ENCODE measurements at regions not wholly inside any gene's neighbourhood (a gene's known extent, or its start where the extent isn't known, plus 50 kb on each side); places are given as distances from the start of the nearest gene placed in this dataset.

GRCh38 chr1:70892930-70893329, 154.7 kb downstream of the PTGER3 start:
- DNase-seq (ENCODE audit: low spot score), result no peak

GRCh38 chr1:70893381-70893780, 154.2 kb downstream of the PTGER3 start:
- DNase-seq (ENCODE audit: low spot score), result no peak

- no peak for DNase-seq (ENCODE audit: low spot score)
Measured at GRCh38 chr1:70895531-70895930, 152.1 kb downstream of the PTGER3 start.

GRCh38 chr1:70896224-70896623, 151.4 kb downstream of the PTGER3 start:
- DNase-seq (ENCODE audit: low spot score), result no peak

GRCh38 chr1:70897273-70897672, 150.3 kb downstream of the PTGER3 start:
- DNase-seq (ENCODE audit: low spot score), result no peak

- DNase-seq (ENCODE audit: low spot score), result no peak
Measured at GRCh38 chr1:70899735-70900134, 147.9 kb downstream of the PTGER3 start.

- DNase-seq (ENCODE audit: low spot score), result no peak
Measured at GRCh38 chr1:70902211-70902610, 145.4 kb downstream of the PTGER3 start.

GRCh38 chr1:70906800-70907199, 140.8 kb downstream of the PTGER3 start:
- no peak for DNase-seq (ENCODE audit: low spot score)

GRCh38 chr1:70907563-70908310, 139.9 kb downstream of the PTGER3 start:
- no peak for DNase-seq (ENCODE audit: low spot score)

GRCh38 chr1:70909262-70909822, 138.3 kb downstream of the PTGER3 start:
- no peak for DNase-seq (ENCODE audit: low spot score)

- DNase-seq (ENCODE audit: low spot score), result no peak
Measured at GRCh38 chr1:70910013-70910412, 137.6 kb downstream of the PTGER3 start.

- no peak for DNase-seq (ENCODE audit: low spot score)
Measured at GRCh38 chr1:70911861-70912260, 135.8 kb downstream of the PTGER3 start.

- no peak for DNase-seq (ENCODE audit: low spot score)
Measured at GRCh38 chr1:70914224-70914623, 133.4 kb downstream of the PTGER3 start.

GRCh38 chr1:70915258-70916033, 132.2 kb downstream of the PTGER3 start:
- no peak for DNase-seq (ENCODE audit: low spot score)

GRCh38 chr1:70916034-70916427, 131.6 kb downstream of the PTGER3 start:
- DNase-seq (ENCODE audit: low spot score), result no peak

- no peak for DNase-seq (ENCODE audit: low spot score)
Measured at GRCh38 chr1:70919706-70920323, 127.8 kb downstream of the PTGER3 start.

All from hematopoietic multipotent progenitor cell treated with erythropoietin and hydrocortisone succinate and interleukin-3 and kit ligand, for 15 days (in vitro differentiated cells).